ENCODE measurements at regions not wholly inside any gene's neighbourhood (a gene's known extent, or its start where the extent isn't known, plus 50 kb on each side); places are given as distances from the start of the nearest gene placed in this dataset.

DNA sequence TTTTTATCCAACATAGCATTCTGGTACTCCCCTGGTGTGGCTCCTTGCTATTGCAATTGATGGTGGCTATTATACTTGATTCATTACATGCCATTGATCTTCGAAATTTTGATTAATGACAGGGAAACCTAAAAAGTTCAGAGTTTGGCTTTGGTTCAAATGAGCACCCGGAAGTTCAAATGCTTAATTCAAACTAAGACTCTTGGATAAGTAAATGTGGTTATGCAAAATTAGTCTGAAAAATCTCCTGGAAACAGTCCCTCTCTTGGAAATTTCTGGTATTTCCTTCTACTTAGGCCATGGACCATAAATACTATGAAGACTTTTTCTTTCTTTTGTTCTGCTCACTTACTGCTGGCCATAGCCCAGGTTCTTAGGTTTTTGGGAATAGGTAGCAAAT lies 65.3 kb upstream of the SMIM21 start:
- Histone ChIP-seq H3K27ac (no peak overlapping the region), H3K4me3 (no peak overlapping the region), H3K36me3 (no peaks in the 10 kb centered on the region), H3K9me3 (no peaks in the 10 kb centered on the region), H3K27me3 (no peaks in the 10 kb centered on the region), H3K4me1 (no peaks in the 10 kb centered on the region)
- TF ChIP-seq, protein P1, sequence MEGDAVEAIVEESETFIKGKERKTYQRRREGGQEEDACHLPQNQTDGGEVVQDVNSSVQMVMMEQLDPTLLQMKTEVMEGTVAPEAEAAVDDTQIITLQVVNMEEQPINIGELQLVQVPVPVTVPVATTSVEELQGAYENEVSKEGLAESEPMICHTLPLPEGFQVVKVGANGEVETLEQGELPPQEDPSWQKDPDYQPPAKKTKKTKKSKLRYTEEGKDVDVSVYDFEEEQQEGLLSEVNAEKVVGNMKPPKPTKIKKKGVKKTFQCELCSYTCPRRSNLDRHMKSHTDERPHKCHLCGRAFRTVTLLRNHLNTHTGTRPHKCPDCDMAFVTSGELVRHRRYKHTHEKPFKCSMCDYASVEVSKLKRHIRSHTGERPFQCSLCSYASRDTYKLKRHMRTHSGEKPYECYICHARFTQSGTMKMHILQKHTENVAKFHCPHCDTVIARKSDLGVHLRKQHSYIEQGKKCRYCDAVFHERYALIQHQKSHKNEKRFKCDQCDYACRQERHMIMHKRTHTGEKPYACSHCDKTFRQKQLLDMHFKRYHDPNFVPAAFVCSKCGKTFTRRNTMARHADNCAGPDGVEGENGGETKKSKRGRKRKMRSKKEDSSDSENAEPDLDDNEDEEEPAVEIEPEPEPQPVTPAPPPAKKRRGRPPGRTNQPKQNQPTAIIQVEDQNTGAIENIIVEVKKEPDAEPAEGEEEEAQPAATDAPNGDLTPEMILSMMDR (IDR thresholded peaks at IDR 0.05) = no peak
- intact Hi-C loops (cut with DNase I) = no loop called here
- DNase-seq (no peak), ATAC-seq (no peak)

- DNase-seq (no peak), ATAC-seq (no peak)
- H3K27ac ChIP-seq = no peak overlapping the region
- no peaks in the 10 kb centered on the region for H3K27me3 ChIP-seq
- no peaks in the 10 kb centered on the region for H3K9me3 ChIP-seq
- no peak overlapping the region for H3K4me3 ChIP-seq
- TF ChIP-seq, protein P1 (IDR thresholded peaks at IDR 0.05) = no peak
- intact Hi-C loops (cut with DNase I) = no loop called here
- no peaks in the 10 kb centered on the region for H3K36me3 ChIP-seq
- no peaks in the 10 kb centered on the region for H3K4me1 ChIP-seq
Observed at GRCh38 chr18:75491361-75491760, 63.9 kb upstream of the SMIM21 start.

GRCh38 chr18:75489493-75490190 lies 62.1 kb upstream of the SMIM21 start:
- intact Hi-C loops (cut with DNase I) = no loop called here
- TF ChIP-seq, protein P1 (IDR thresholded peaks at IDR 0.05) = no peak
- no peaks in the 10 kb centered on the region for H3K27me3 ChIP-seq
- H3K4me1 ChIP-seq = no peaks in the 10 kb centered on the region
- ATAC-seq = no peak
- H3K27ac ChIP-seq = no peak overlapping the region
- DNase-seq = no peak
- no peaks in the 10 kb centered on the region for H3K9me3 ChIP-seq
- H3K4me3 ChIP-seq = no peak overlapping the region
- H3K36me3 ChIP-seq = no peaks in the 10 kb centered on the region

- TF ChIP-seq, protein P1 (IDR thresholded peaks at IDR 0.05) = no peak
- no peak overlapping the region for H3K27ac ChIP-seq
- no peaks in the 10 kb centered on the region for H3K4me1 ChIP-seq
- H3K4me3 ChIP-seq = no peak overlapping the region
- no peaks in the 10 kb centered on the region for H3K27me3 ChIP-seq
- H3K9me3 ChIP-seq = no peaks in the 10 kb centered on the region
- ATAC-seq (no peak), DNase-seq (no peak)
- intact Hi-C loops (cut with DNase I) = no loop called here
- H3K36me3 ChIP-seq = no peaks in the 10 kb centered on the region
Observed at GRCh38 chr18:75483662-75484061, 56.2 kb upstream of the SMIM21 start.

DNA sequence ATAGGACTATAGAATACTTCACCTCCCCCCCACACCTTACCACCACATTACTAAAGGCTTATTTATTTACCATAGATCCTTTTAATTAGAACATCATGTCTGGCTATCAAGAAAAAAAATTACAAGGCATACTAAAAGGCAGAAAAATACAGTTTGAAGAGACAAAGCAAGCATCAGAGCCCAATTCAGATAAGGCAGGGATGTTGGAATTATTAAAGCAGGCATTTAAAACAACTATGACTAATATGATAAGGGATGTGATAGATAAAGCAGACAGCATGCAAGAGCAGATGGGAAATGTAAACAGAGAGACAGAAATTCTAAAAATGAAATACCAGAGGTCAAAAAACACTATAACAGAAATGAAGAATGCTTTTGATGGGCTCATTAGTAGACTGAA lies 55.4 kb upstream of the SMIM21 start:
- TF ChIP-seq, protein P1 (IDR thresholded peaks at IDR 0.05) = no peak
- H3K4me1 ChIP-seq = no peaks in the 10 kb centered on the region

GRCh38 chr18:75480487-75480886 lies 53.0 kb upstream of the SMIM21 start:
- H3K4me1 ChIP-seq = no peaks in the 10 kb centered on the region
- intact Hi-C loops (cut with DNase I) = no loop called here
- H3K27me3 ChIP-seq = no peaks in the 10 kb centered on the region
- TF ChIP-seq, protein P1 (IDR thresholded peaks at IDR 0.05) = no peak
- no peaks in the 10 kb centered on the region for H3K9me3 ChIP-seq
- H3K36me3 ChIP-seq = no peaks in the 10 kb centered on the region
- DNase-seq = no peak
- H3K4me3 ChIP-seq = no peak overlapping the region
- H3K27ac ChIP-seq = no peak overlapping the region
- ATAC-seq = no peak

More for the DNA sequence above, 55.4 kb upstream of the SMIM21 start:
- no peak overlapping the region for H3K27ac ChIP-seq
- H3K27me3 ChIP-seq = no peaks in the 10 kb centered on the region
- intact Hi-C loops (cut with DNase I) = no loop called here
- DNase-seq (no peak), ATAC-seq (no peak)
- no peak overlapping the region for H3K4me3 ChIP-seq
- H3K9me3 ChIP-seq = no peaks in the 10 kb centered on the region
- no peaks in the 10 kb centered on the region for H3K36me3 ChIP-seq
